ENCODE measurements at regions not wholly inside any gene's neighbourhood (a gene's known extent, or its start where the extent isn't known, plus 50 kb on each side); places are given as distances from the start of the nearest gene placed in this dataset.
"Not testable (repeated sequence)": the region's sequence is repeated elsewhere in the genome, so short reads cannot be mapped to it uniquely, and the experiment has no call there.

GRCh38 chr2:87533390-87534272 lies 214.3 kb upstream of the PLGLB2 start:
- H3K4me1 Mint-ChIP-seq (ENCODE audit: low read depth) = peaks cover 11% of the 10 kb centered on the region
- H3K9me3 Mint-ChIP-seq (ENCODE audit: low read depth); H3K27me3 Mint-ChIP-seq; H3K36me3 Mint-ChIP-seq; H3K4me3 Mint-ChIP-seq: not testable (repeated sequence)
- H3K27ac Mint-ChIP-seq = peak overlapping the region; percentile 58

- H3K9me3 Mint-ChIP-seq (ENCODE audit: low read depth); H3K27ac Mint-ChIP-seq; H3K27me3 Mint-ChIP-seq; H3K4me3 Mint-ChIP-seq; H3K36me3 Mint-ChIP-seq: not testable (repeated sequence)
- H3K4me1 Mint-ChIP-seq (ENCODE audit: low read depth) = peaks cover 11% of the 10 kb centered on the region
Observed at GRCh38 chr2:87534273-87534889, 213.5 kb upstream of the PLGLB2 start.

- H3K36me3 Mint-ChIP-seq; H3K9me3 Mint-ChIP-seq (ENCODE audit: low read depth); H3K4me3 Mint-ChIP-seq; H3K27me3 Mint-ChIP-seq: not testable (repeated sequence)
- peak overlapping the region; percentile 66 for H3K27ac Mint-ChIP-seq
- H3K4me1 Mint-ChIP-seq (ENCODE audit: low read depth) = peaks cover 11% of the 10 kb centered on the region
Observed at GRCh38 chr2:87536427-87536826, 211.5 kb upstream of the PLGLB2 start.

GRCh38 chr2:87537251-87537671 lies 210.6 kb upstream of the PLGLB2 start:
- Mint-ChIP-seq H3K4me1 (ENCODE audit: low read depth) (peaks cover 10% of the 10 kb centered on the region), H3K27ac (peak overlapping the region; percentile 90), H3K4me3 (peak overlapping the region; percentile 38)
- H3K9me3 Mint-ChIP-seq (ENCODE audit: low read depth); H3K27me3 Mint-ChIP-seq; H3K36me3 Mint-ChIP-seq: not testable (repeated sequence)

GRCh38 chr2:87538268-87538667 lies 209.6 kb upstream of the PLGLB2 start:
- H3K9me3 Mint-ChIP-seq (ENCODE audit: low read depth); H3K36me3 Mint-ChIP-seq; H3K4me3 Mint-ChIP-seq; H3K4me1 Mint-ChIP-seq (ENCODE audit: low read depth); H3K27me3 Mint-ChIP-seq; H3K27ac Mint-ChIP-seq: not testable (repeated sequence)

- H3K27me3 Mint-ChIP-seq; H3K36me3 Mint-ChIP-seq; H3K4me3 Mint-ChIP-seq; H3K9me3 Mint-ChIP-seq (ENCODE audit: low read depth); H3K4me1 Mint-ChIP-seq (ENCODE audit: low read depth); H3K27ac Mint-ChIP-seq: not testable (repeated sequence)
Observed at GRCh38 chr2:87539151-87539943, 208.5 kb upstream of the PLGLB2 start.

GRCh38 chr2:87540242-87540641 lies 207.6 kb upstream of the PLGLB2 start:
- H3K4me1 Mint-ChIP-seq (ENCODE audit: low read depth); H3K4me3 Mint-ChIP-seq; H3K36me3 Mint-ChIP-seq; H3K27me3 Mint-ChIP-seq; H3K27ac Mint-ChIP-seq; H3K9me3 Mint-ChIP-seq (ENCODE audit: low read depth): not testable (repeated sequence)

GRCh38 chr2:87542599-87543174 lies 205.2 kb upstream of the PLGLB2 start:
- H3K36me3 Mint-ChIP-seq; H3K4me1 Mint-ChIP-seq (ENCODE audit: low read depth); H3K27me3 Mint-ChIP-seq; H3K9me3 Mint-ChIP-seq (ENCODE audit: low read depth): not testable (repeated sequence)
- H3K27ac Mint-ChIP-seq = peak overlapping the region; percentile 89
- peak overlapping the region; percentile 64 for H3K4me3 Mint-ChIP-seq

- H3K4me1 Mint-ChIP-seq (ENCODE audit: low read depth); H3K36me3 Mint-ChIP-seq; H3K9me3 Mint-ChIP-seq (ENCODE audit: low read depth); H3K27ac Mint-ChIP-seq; H3K27me3 Mint-ChIP-seq; H3K4me3 Mint-ChIP-seq: not testable (repeated sequence)
Observed at GRCh38 chr2:87543797-87544196, 204.1 kb upstream of the PLGLB2 start.

GRCh38 chr2:87547106-87547505 lies 200.8 kb upstream of the PLGLB2 start:
- H3K36me3 Mint-ChIP-seq; H3K27ac Mint-ChIP-seq; H3K27me3 Mint-ChIP-seq; H3K9me3 Mint-ChIP-seq (ENCODE audit: low read depth); H3K4me3 Mint-ChIP-seq: not testable (repeated sequence)
- H3K4me1 Mint-ChIP-seq (ENCODE audit: low read depth) = peaks cover 13% of the 10 kb centered on the region

- Mint-ChIP-seq H3K4me1 (ENCODE audit: low read depth) (peaks cover 10% of the 10 kb centered on the region), H3K27ac (peak overlapping the region; percentile 97)
- H3K9me3 Mint-ChIP-seq (ENCODE audit: low read depth); H3K27me3 Mint-ChIP-seq; H3K4me3 Mint-ChIP-seq; H3K36me3 Mint-ChIP-seq: not testable (repeated sequence)
Observed at GRCh38 chr2:87547966-87548365, 199.9 kb upstream of the PLGLB2 start.

GRCh38 chr2:87548681-87549536 lies 199.0 kb upstream of the PLGLB2 start:
- Mint-ChIP-seq H3K27ac (peak overlapping the region; percentile 97), H3K4me3 (peak overlapping the region; percentile 24), H3K4me1 (ENCODE audit: low read depth) (peaks cover 10% of the 10 kb centered on the region)
- not testable (repeated sequence) for H3K36me3 Mint-ChIP-seq; H3K9me3 Mint-ChIP-seq (ENCODE audit: low read depth); H3K27me3 Mint-ChIP-seq

GRCh38 chr2:87549561-87550202 lies 198.2 kb upstream of the PLGLB2 start:
- not testable (repeated sequence) for H3K27me3 Mint-ChIP-seq; H3K36me3 Mint-ChIP-seq; H3K4me3 Mint-ChIP-seq; H3K9me3 Mint-ChIP-seq (ENCODE audit: low read depth)
- peak overlapping the region; percentile 90 for H3K27ac Mint-ChIP-seq
- peaks cover 10% of the 10 kb centered on the region for H3K4me1 Mint-ChIP-seq (ENCODE audit: low read depth)

GRCh38 chr2:87554678-87555077 lies 193.2 kb upstream of the PLGLB2 start:
- H3K27me3 Mint-ChIP-seq; H3K4me1 Mint-ChIP-seq (ENCODE audit: low read depth); H3K36me3 Mint-ChIP-seq; H3K4me3 Mint-ChIP-seq; H3K9me3 Mint-ChIP-seq (ENCODE audit: low read depth); H3K27ac Mint-ChIP-seq: not testable (repeated sequence)
